ENCODE measurements at regions not wholly inside any gene's neighbourhood (a gene's known extent, or its start where the extent isn't known, plus 50 kb on each side); places are given as distances from the start of the nearest gene placed in this dataset.

DNA sequence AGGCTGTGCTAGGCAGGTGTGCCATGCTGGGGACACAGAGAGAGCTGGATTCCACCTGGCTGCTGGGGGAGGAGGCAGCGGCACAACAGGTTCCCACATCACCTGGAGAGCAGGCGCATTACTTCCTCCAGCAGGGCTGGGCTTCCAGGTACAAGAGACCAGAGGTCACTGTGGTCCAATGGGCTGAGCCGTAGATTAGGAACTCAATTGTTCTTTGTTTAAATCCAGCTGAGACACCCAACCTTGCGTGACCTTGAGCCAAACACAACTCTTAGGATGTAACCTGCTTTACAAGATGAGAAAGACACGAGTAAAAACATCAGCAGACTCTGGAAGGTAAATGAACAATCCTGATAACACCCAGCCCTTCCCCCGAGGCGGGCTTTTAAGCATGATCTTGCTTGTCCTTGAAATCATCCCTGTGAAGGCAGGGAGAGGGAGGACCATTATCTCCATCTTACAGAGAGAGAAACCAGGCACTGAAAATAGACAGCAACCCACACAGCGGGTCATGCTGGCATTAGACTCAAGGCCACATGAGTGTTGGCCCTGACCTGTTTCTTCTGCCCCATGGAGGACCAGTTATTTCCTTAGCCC lies 216.5 kb upstream of the RREB1 start:
- H3K9me3 ChIP-seq: no peaks in the 10 kb centered on the region
- no peaks in the 10 kb centered on the region for H3K36me3 ChIP-seq
- no peak overlapping the region for H3K4me3 ChIP-seq
- H3K27ac ChIP-seq: no peak overlapping the region
- ATAC-seq (no peak), DNase-seq (no peak)
- TF ChIP-seq, protein P1, sequence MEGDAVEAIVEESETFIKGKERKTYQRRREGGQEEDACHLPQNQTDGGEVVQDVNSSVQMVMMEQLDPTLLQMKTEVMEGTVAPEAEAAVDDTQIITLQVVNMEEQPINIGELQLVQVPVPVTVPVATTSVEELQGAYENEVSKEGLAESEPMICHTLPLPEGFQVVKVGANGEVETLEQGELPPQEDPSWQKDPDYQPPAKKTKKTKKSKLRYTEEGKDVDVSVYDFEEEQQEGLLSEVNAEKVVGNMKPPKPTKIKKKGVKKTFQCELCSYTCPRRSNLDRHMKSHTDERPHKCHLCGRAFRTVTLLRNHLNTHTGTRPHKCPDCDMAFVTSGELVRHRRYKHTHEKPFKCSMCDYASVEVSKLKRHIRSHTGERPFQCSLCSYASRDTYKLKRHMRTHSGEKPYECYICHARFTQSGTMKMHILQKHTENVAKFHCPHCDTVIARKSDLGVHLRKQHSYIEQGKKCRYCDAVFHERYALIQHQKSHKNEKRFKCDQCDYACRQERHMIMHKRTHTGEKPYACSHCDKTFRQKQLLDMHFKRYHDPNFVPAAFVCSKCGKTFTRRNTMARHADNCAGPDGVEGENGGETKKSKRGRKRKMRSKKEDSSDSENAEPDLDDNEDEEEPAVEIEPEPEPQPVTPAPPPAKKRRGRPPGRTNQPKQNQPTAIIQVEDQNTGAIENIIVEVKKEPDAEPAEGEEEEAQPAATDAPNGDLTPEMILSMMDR (IDR thresholded peaks at IDR 0.05): no peak
- intact Hi-C loops (cut with DNase I): no loop called here
- no peaks in the 10 kb centered on the region for H3K27me3 ChIP-seq (ENCODE audit: low read depth)
- H3K4me1 ChIP-seq: peaks cover 23% of the 10 kb centered on the region

DNA sequence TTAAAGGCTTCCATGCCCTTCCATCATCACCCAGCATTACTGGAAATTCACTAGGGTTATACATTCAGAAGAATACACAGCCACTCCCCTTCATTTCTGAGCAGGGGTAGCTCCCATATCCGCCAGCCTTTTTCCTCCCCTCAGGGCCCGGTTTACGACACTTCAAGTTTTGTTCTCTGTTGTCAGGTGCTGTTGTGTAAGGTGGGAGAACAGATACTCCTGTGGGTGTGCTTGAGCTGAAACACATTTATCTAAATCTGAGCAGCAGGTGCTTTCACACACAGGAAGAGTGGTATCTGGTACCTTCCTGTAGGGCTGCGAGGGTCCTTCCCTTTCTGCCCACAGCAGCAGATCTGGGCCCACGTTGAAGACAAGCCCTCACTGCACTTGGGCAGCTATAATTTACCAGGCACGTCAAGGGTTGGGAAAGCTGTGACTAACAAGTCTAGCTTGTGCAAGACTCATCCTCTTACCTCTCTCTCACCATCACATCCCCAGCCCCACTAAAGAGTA lies 215.8 kb upstream of the RREB1 start:
- H3K27ac ChIP-seq: no peak overlapping the region
- peaks cover 15% of the 10 kb centered on the region for H3K4me1 ChIP-seq
- no peaks in the 10 kb centered on the region for H3K27me3 ChIP-seq (ENCODE audit: low read depth)
- peak in 1 of 2 donors; percentile 19 for ATAC-seq
- H3K4me3 ChIP-seq: no peak overlapping the region
- TF ChIP-seq, protein P1 (IDR thresholded peaks at IDR 0.05): no peak
- intact Hi-C loops (cut with DNase I): no loop called here
- no peaks in the 10 kb centered on the region for H3K9me3 ChIP-seq
- DNase-seq: no peak
- H3K36me3 ChIP-seq: no peaks in the 10 kb centered on the region

GRCh38 chr6:6892744-6893583 lies 214.8 kb upstream of the RREB1 start:
- Histone ChIP-seq H3K9me3 (no peaks in the 10 kb centered on the region), H3K4me1 (peaks cover 15% of the 10 kb centered on the region), H3K36me3 (no peaks in the 10 kb centered on the region), H3K27ac (peak overlapping the region; percentile 24), H3K4me3 (no peak overlapping the region), H3K27me3 (ENCODE audit: low read depth) (no peaks in the 10 kb centered on the region)
- DNase-seq (no peak), ATAC-seq (peak in 1 of 2 donors; percentile 8)
- TF ChIP-seq, protein P1 (IDR thresholded peaks at IDR 0.05): no peak
- intact Hi-C loops (cut with DNase I): no loop called here

- H3K27me3 ChIP-seq (ENCODE audit: low read depth): no peaks in the 10 kb centered on the region
- ATAC-seq: no peak
- no peak for DNase-seq
- intact Hi-C loops (cut with DNase I): no loop called here
- H3K9me3 ChIP-seq: no peaks in the 10 kb centered on the region
- no peak overlapping the region for H3K4me3 ChIP-seq
- H3K27ac ChIP-seq: no peak overlapping the region
- no peaks in the 10 kb centered on the region for H3K36me3 ChIP-seq
- TF ChIP-seq, protein P1 (IDR thresholded peaks at IDR 0.05): no peak
- peaks cover 15% of the 10 kb centered on the region for H3K4me1 ChIP-seq
Observed at GRCh38 chr6:6893701-6894100, 214.1 kb upstream of the RREB1 start.

DNA sequence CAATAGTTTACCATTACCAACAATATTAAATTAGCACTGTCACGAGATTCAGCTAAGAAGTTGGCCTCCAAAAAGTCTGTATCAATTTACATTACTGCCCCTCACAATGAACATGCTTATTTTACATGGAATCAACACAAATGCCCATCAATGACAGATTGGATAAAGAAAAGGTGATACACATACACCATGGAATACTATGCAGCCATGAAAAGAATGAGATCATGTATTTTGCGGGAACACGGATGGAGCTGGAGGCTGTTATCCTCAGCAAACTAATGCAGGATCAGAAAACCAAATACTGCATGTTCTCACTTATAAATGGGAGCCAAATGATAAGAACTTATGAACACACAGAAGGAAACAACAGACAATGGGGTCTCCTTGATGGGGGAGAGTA lies 211.8 kb upstream of the RREB1 start:
- H3K27me3 ChIP-seq (ENCODE audit: low read depth): no peaks in the 10 kb centered on the region
- DNase-seq (no peak), ATAC-seq (no peak)
- peaks cover 6% of the 10 kb centered on the region for H3K4me1 ChIP-seq
- intact Hi-C loops (cut with DNase I): no loop called here
- H3K4me3 ChIP-seq: no peak overlapping the region
- H3K9me3 ChIP-seq: no peaks in the 10 kb centered on the region
- no peak overlapping the region for H3K27ac ChIP-seq
- TF ChIP-seq, protein P1 (IDR thresholded peaks at IDR 0.05): no peak
- H3K36me3 ChIP-seq: no peaks in the 10 kb centered on the region
